Fibroblast of upper back skin (primary cell): ENCODE measurements at regions not wholly inside any gene's neighbourhood (a gene's known extent, or its start where the extent isn't known, plus 50 kb on each side); places are given as distances from the start of the nearest gene placed in this dataset.
A peak's percentile ranks its signal among the peaks of the same experiment; 100 is the strongest.
"Not testable (repeated sequence)": the region's sequence is repeated elsewhere in the genome, so short reads cannot be mapped to it uniquely, and the experiment has no call there.

Experiments
- DNase-seq: peaks from one replicate; pipeline ENCODE4 v3.0.0-alpha.2; 2013

GRCh38 chr9:7739595-7739994 is 60.0 kb downstream of the DMAC1 start:
- no peak for DNase-seq

DNA sequence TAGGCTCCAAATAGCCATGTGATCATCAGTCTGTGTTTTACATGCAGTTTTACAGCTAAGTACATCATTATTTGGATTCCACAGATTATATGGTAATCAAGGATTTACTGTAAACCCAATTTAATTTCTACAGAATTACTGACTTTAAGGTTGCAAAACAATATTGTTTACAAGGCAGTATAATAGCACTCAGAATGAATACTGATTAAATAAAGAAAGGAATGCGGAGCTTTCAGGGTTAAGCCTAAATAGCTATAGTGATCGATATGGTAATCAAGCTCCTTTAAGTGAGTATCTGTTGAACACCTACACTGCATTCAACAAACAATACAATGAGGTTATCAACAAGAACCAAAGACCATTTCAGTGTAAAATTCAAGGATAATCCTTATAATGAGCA is 64.3 kb downstream of the DMAC1 start:
- no peak for DNase-seq

DNA sequence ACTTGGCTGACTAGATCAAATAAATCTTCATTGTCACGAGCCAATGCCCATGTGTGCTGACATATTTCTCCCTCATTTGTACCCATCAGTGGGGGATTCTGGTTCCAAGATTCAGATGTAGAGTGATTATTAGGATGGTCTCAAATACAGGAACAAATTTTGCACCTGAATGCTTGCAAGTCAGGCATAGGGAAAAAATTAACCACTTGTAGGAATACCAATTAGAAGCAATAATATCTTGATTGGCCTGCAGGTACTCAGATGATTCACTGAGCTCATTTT is 69.5 kb downstream of the DMAC1 start:
- no peak for DNase-seq

GRCh38 chr9:7729371-7730163 is 70.0 kb downstream of the DMAC1 start:
- no peak for DNase-seq

GRCh38 chr9:7721291-7721690 is 78.3 kb downstream of the DMAC1 start:
- DNase-seq = no peak

GRCh38 chr9:7713088-7713487 is 86.5 kb downstream of the DMAC1 start:
- DNase-seq = not testable (repeated sequence)

DNA sequence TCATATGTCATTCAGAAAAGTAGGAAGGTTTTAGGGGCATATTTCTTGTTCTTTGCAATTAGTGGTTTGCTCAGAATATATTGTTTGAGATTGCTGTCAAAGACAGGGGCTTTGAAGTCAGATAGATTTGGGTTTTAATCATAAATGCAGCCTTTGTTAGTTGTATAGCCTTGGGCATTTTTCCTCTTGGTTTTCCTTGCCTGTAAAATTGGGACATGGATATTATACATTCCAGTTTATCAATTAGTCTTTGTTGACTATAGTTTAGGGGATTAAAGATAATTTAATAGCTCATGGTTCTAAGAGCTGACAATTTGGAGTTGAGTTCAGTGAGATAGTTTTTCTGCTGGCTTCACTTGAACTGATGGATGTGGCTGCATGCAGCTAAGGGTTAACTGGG is 88.9 kb downstream of the DMAC1 start:
- no peak for DNase-seq

DNA sequence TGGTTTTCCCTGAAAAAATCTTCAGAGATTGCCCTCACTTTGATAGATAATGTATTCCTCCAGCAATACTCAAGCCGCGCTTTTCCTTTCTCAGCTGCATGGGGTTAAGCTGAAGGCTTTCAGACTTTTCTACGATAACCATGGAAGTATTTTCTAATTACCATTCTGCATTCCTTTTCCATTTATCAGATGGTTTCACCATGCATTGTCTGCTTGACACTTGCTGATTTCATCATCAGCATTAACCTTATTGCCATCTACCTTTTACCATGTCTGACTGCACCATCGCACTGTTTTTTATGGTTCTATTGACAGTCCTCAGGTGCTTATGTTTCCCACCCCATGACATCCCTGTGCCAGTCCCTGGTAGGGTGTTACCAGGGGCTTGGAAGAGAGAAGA is 91.6 kb downstream of the DMAC1 start:
- peak; percentile 28 for DNase-seq

DNA sequence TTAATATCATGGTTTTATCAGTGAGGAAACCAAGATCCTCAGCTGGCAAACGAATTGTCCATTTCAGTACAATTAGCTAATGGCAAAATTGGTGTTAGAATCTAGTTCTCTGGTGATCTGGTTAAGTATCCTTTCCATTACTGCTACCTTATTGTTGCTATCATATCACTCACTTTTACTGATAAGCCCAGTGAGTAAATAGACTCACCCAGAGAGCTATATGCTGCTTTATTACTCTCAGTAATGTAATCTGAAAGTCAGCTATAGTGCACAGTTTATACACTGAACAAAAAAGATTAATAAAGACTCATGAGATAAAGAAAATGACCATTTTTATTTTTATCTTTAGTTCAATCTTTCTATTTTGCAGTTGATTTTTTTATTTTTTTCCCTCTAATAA is 95.0 kb downstream of the DMAC1 start:
- DNase-seq = no peak

GRCh38 chr9:7691909-7692308 is 107.7 kb downstream of the DMAC1 start:
- no peak for DNase-seq

GRCh38 chr9:7690014-7690413 is 109.6 kb downstream of the DMAC1 start:
- no peak for DNase-seq

- no peak for DNase-seq
Measured at GRCh38 chr9:7688626-7689025, 111.0 kb downstream of the DMAC1 start.

DNA sequence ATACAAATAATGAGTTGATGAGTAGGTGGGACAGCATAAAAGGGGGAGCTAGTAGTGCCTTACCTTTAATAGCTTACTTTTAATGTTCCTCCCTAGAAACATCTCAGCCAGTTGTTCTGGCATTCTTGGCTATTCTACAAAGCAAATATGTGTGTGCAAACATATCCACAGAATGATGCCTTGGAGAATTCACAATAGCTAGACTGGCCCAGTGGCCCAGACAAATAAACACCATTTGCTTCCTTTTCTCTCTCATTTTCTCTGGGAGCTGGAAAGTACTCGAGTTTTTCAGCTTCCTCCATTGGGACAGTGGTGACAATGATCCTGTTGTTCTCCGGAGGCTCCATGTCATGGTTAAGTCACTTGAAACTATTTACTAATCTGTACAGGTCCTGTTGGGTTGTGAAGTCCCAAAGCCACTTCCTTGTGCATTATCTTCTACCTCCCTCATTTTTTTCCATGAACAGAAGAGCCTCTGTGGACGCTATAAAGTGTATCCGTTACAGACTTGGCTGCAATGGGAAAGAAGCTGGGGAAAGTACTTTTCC is 122.9 kb downstream of the DMAC1 start:
- DNase-seq = no peak

GRCh38 chr9:7671847-7672246 is 127.7 kb downstream of the DMAC1 start:
- no peak for DNase-seq

GRCh38 chr9:7668541-7668940 is 131.0 kb downstream of the DMAC1 start:
- no peak for DNase-seq

- no peak for DNase-seq
Measured at GRCh38 chr9:7665874-7666273, 133.7 kb downstream of the DMAC1 start.

GRCh38 chr9:7659766-7660165 is 139.8 kb downstream of the DMAC1 start:
- DNase-seq = no peak

- DNase-seq = peak; percentile 31
Measured at GRCh38 chr9:7656636-7657035, 142.9 kb downstream of the DMAC1 start.

DNA sequence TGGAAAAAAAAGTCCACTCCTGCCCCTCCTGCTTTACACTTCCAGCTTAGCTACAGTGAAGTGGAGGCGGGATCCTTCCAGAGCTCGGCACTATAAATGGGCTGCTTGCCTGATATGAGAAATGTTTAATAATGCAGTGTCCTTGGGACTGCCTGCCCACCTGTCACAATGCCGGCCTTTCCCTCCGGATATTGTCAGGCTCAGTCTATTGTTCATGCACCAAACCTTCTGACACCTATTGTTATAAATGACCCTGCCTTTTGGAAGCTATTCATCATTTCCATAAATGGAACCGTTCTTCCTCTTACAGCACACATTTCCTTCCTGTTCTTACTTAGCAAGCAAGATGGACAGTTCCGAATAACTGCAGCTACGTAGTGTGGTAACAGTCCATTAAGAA is 146.3 kb downstream of the DMAC1 start:
- DNase-seq = no peak

DNA sequence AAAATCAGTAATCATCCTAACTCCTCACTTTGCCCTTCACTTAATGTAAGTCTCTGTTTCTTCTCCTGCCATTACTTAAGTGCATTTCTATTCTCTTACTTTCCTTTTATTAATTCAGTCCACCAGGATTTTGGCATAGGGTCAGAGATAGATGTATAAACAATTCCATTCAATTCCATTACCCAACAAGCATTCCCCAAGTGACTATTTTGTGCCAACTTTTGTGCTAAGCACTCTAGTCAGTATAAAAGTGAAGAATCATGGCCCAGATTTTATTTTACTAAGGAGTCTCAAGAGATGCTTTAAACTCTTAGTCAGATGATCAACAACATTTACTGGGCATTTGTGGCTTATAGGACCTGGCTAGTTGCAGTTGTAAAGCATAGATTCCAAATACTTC is 159.3 kb downstream of the DMAC1 start:
- DNase-seq = peak; percentile 78

GRCh38 chr9:7639471-7639870 is 160.1 kb downstream of the DMAC1 start:
- no peak for DNase-seq

DNA sequence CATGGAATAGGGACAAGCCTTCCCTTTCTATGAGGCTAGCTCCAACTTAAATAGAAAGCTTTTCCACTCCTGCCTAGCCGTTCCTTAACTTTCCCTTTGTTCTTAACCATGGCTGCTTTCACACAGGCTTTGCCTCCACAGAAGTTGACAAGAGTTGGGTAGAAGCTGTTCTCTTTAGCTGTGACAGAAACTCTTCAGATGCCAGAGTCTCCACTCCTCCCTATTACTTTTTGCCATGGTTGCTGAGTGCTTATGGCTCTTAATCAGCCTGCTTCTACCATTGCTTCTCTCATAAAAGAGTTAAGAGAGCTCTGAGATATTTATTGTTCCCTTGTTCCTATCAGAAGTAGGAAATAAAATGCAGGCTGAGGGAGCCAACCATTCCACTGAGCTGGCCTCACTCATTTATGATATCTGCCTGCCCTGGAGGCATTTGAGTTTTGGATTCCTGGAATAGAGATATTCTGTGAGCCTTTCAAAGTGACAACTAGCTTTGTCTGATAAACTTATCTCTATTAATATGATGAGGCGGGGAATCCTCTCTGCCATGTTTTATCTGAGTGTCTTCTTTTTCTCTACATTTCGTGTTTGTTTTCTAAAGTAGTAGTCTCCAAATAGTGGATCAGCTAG is 162.6 kb downstream of the DMAC1 start:
- no peak for DNase-seq

DNA sequence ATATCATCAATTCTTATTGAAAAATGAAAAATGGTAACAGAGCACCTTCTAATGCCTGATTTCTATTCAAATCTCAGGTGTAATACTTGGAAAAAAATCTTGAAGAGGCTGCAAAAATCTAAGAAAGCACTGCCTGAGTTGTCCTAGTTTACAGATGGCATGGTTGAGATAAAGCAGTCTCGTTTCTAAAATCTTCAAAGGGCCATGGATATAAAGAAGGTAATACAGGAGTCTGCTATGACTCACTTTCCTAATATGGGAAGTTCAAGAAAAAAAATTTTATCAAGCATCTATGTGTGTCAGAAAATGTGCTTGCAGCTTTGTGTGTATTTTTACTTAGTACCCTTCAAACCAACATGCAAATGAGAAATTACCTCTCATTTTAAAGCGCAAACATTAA is 163.3 kb downstream of the DMAC1 start:
- DNase-seq = no peak

DNA sequence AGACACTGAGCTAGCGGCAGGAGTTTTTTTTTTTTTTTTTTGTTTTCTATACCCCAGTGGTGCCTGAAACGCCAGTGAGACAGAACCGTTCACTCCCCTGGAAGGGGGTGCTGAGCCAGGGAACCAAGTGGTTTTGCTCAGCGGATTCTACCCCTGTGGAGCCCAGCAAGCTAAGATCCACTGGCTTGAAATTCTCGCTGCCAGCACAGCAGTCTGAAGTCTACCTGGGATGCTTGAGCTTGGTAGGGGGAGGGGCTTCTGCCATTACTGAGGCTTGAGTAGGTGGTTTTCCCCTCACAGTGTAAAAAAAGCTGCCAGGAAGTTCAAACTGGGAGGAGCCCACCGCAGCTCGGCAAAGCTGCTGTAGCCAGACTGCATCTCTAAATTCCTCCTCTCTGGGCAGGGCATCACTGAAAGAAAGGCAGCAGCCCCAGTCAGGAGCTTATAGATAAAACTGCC is 173.0 kb downstream of the DMAC1 start:
- not testable (repeated sequence) for DNase-seq

DNA sequence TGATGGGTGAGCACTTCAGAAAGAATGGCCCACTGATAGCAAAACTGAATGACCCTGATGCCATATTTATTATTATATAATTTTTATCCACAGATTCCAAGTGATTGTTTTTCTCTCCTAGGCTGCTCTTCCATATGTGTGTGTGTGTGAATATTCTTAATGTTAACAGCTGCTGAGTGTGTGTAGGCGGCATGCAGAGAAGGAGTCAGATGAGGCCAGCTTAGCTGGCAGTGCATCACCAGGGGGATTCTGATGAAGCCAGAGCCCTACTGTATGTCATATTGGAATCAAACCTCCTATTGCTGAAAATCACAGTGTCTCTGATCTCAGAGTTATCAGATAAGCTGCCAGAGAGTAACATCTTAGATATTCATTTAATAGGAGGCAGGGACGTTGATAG is 177.1 kb downstream of the DMAC1 start:
- no peak for DNase-seq
